Erythroblast (primary cell): ENCODE measurements at regions not wholly inside any gene's neighbourhood (a gene's known extent, or its start where the extent isn't known, plus 50 kb on each side); places are given as distances from the start of the nearest gene placed in this dataset.
"Not testable (repeated sequence)": the region's sequence is repeated elsewhere in the genome, so short reads cannot be mapped to it uniquely, and the experiment has no call there.

Experiments used
- DNase-seq, 2 experiments: peaks; one replicate each; lab custom pipeline; 2025; lab: John Stamatoyannopoulos, UW
- GATA1 ChIP-seq: IDR thresholded peaks from 2 replicates; pipeline ENCODE4 v1.6.1; 2011; ENCODE audit warnings: low read depth, mild to moderate bottlenecking, control low read depth, low read length, moderate library complexity
- POLR2A ChIP-seq: IDR thresholded peaks from 2 replicates; pipeline ENCODE4 v1.6.1; 2011; ENCODE audit warnings: mild to moderate bottlenecking, low read length

GRCh38 chr14:43361751-43362150 lies 1145.3 kb downstream of the FSCB start:
- no peak for DNase-seq
- TF ChIP-seq GATA1 (no peak), POLR2A (no peak)

- DNase-seq = no peak
- TF ChIP-seq GATA1 (no peak), POLR2A (no peak)
Observed at GRCh38 chr14:43360239-43360638, 1146.8 kb downstream of the FSCB start.

- no peak for DNase-seq
- TF ChIP-seq POLR2A (no peak), GATA1 (no peak)
Observed at GRCh38 chr14:43359317-43359716, 1147.8 kb downstream of the FSCB start.

GRCh38 chr14:43356979-43357545 lies 1150.0 kb downstream of the FSCB start:
- no peak for TF ChIP-seq GATA1
- no peak for TF ChIP-seq POLR2A
- no peak for DNase-seq

GRCh38 chr14:43356382-43356781 lies 1150.7 kb downstream of the FSCB start:
- no peak for DNase-seq
- TF ChIP-seq GATA1 (no peak), POLR2A (no peak)

GRCh38 chr14:43341921-43342320 lies 1165.2 kb downstream of the FSCB start:
- TF ChIP-seq POLR2A (no peak), GATA1 (no peak)

GRCh38 chr14:43338713-43339112 lies 1168.4 kb downstream of the FSCB start:
- no peak for DNase-seq
- TF ChIP-seq GATA1 = no peak
- no peak for TF ChIP-seq POLR2A

More at GRCh38 chr14:43341921-43342320, 1165.2 kb downstream of the FSCB start:
- DNase-seq = no peak

- TF ChIP-seq POLR2A (no peak), GATA1 (no peak)
- DNase-seq = no peak
Observed at GRCh38 chr14:43336351-43336750, 1170.7 kb downstream of the FSCB start.

GRCh38 chr14:43326501-43327407 lies 1180.3 kb downstream of the FSCB start:
- not testable (repeated sequence) for DNase-seq

- no peak for TF ChIP-seq POLR2A
- TF ChIP-seq GATA1 = no peak
- no peak for DNase-seq
Observed at GRCh38 chr14:43316427-43316826, 1190.7 kb downstream of the FSCB start.

- TF ChIP-seq GATA1 (no peak), POLR2A (no peak)
- DNase-seq = no peak
Observed at GRCh38 chr14:43313719-43314118, 1193.4 kb downstream of the FSCB start.

GRCh38 chr14:43308421-43309110 lies 1198.5 kb downstream of the FSCB start:
- TF ChIP-seq POLR2A (no peak), GATA1 (no peak)
- no peak for DNase-seq

- TF ChIP-seq GATA1 = no peak
Observed at GRCh38 chr14:43307836-43308235, 1199.2 kb downstream of the FSCB start.

GRCh38 chr14:43306053-43306452 lies 1201.0 kb downstream of the FSCB start:
- DNase-seq = no peak
- TF ChIP-seq GATA1 (no peak), POLR2A (no peak)

More at GRCh38 chr14:43307836-43308235, 1199.2 kb downstream of the FSCB start:
- no peak for DNase-seq
